GM12864 (cell line): ENCODE measurements at regions not wholly inside any gene's neighbourhood (a gene's known extent, or its start where the extent isn't known, plus 50 kb on each side); places are given as distances from the start of the nearest gene placed in this dataset.

Source experiments
- DNase-seq: peaks from one replicate; pipeline ENCODE4 v3.0.0-alpha.2; 2011; ENCODE audit warnings: low read depth
- H3K4me3 ChIP-seq: 2 replicates; pipeline ENCODE4 v1.5.1; 2011; ENCODE audit warnings: mild to moderate bottlenecking, low read depth, low read length, control low read depth
- CTCF ChIP-seq: IDR thresholded peaks from 2 replicates; pipeline ENCODE4 v1.5.1; 2011; ENCODE audit warnings: low read depth, mild to moderate bottlenecking, moderate library complexity, low read length, control low read depth, inconsistent platforms; ENCODE audit errors: missing control alignments

DNA sequence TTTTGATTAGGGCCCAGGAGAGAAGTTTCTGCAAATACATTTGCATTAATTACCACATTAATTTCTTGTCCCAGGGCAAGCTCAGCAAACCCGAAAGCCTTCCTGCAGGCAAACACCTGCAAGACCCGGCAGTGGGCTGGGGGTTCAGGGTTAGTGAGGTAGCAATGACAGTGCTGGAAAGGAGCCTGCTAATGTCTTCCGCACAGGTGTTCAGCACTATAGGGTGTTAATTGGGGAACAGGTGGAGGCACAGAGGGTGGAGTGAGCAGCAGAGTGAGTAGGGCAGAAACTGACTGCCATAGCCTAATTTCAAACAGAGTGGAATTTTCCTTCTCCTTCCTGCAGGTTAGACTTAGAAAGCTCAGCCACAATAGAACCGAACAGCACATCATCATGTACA lies 50.9 kb upstream of the UBASH3B start:
- no peak for DNase-seq
- no peak overlapping the region for H3K4me3 ChIP-seq
- TF ChIP-seq CTCF: no peak

- H3K4me3 ChIP-seq: no peak overlapping the region
- no peak for TF ChIP-seq CTCF
- DNase-seq: no peak
These were observed 54.1 kb upstream of the UBASH3B start for GRCh38 chr11:122601141-122602125.

GRCh38 chr11:122600290-122600689 lies 55.2 kb upstream of the UBASH3B start:
- TF ChIP-seq CTCF: no peak
- H3K4me3 ChIP-seq: no peak overlapping the region
- DNase-seq: no peak

DNA sequence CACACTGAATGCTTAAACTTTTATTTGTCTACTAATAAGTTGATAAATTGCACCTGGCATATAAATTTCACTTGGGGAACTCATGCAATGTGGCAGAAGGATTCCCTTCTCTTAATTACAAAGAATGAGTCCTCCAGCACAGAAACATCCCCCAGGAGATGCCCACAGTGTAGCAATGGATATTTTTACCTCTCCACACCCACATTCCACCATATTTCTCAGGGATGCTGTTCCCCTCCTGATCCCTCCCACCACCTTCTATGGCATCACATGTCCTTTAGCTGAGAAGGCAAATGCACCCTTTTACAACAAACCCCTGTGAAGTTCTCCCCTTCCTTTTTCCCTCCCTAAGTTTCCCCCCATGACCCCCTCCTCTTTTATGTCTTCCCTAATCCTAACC lies 56.1 kb upstream of the UBASH3B start:
- no peak for DNase-seq

GRCh38 chr11:122598971-122599370 lies 56.6 kb upstream of the UBASH3B start:
- no peak overlapping the region for H3K4me3 ChIP-seq
- DNase-seq: no peak
- TF ChIP-seq CTCF: no peak

More for the DNA sequence above, 56.1 kb upstream of the UBASH3B start:
- TF ChIP-seq CTCF: no peak
- no peak overlapping the region for H3K4me3 ChIP-seq

- no peak for DNase-seq
- H3K4me3 ChIP-seq: no peak overlapping the region
- no peak for TF ChIP-seq CTCF
These were observed 58.0 kb upstream of the UBASH3B start for GRCh38 chr11:122597511-122597910.
